ENCODE measurements at regions not wholly inside any gene's neighbourhood (a gene's known extent, or its start where the extent isn't known, plus 50 kb on each side); places are given as distances from the start of the nearest gene placed in this dataset.

- no peak for TF ChIP-seq POLR2A (IDR thresholded peaks at IDR 0.05)
- TF ChIP-seq, protein P1, sequence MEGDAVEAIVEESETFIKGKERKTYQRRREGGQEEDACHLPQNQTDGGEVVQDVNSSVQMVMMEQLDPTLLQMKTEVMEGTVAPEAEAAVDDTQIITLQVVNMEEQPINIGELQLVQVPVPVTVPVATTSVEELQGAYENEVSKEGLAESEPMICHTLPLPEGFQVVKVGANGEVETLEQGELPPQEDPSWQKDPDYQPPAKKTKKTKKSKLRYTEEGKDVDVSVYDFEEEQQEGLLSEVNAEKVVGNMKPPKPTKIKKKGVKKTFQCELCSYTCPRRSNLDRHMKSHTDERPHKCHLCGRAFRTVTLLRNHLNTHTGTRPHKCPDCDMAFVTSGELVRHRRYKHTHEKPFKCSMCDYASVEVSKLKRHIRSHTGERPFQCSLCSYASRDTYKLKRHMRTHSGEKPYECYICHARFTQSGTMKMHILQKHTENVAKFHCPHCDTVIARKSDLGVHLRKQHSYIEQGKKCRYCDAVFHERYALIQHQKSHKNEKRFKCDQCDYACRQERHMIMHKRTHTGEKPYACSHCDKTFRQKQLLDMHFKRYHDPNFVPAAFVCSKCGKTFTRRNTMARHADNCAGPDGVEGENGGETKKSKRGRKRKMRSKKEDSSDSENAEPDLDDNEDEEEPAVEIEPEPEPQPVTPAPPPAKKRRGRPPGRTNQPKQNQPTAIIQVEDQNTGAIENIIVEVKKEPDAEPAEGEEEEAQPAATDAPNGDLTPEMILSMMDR (IDR thresholded peaks at IDR 0.05), result no peak
Observed at GRCh38 chr9:90720621-90721265, 78.1 kb upstream of the DIRAS2 start.
